ENCODE measurements at regions not wholly inside any gene's neighbourhood (a gene's known extent, or its start where the extent isn't known, plus 50 kb on each side); places are given as distances from the start of the nearest gene placed in this dataset.
"Not testable (repeated sequence)": the region's sequence is repeated elsewhere in the genome, so short reads cannot be mapped to it uniquely, and the experiment has no call there.

GRCh38 chr10:57654856-57655255 lies 612.8 kb downstream of the IPMK start:
- no peak overlapping the region for H3K4me3 ChIP-seq (ENCODE audit: low read depth, low read length, poor library complexity, severe bottlenecking)
- TF ChIP-seq EZH2phosphoT487 (IDR thresholded peaks at IDR 0.05; ENCODE audit: borderline replicate concordance, low read depth, low read length) (no peak), CTCF (conservative IDR thresholded peaks at IDR 0.05; ENCODE audit: low read length) (no peak)
- ChIA-PET CTCF (ENCODE audit: unreplicated experiment) (no interaction called here), POLR2A (interaction anchor here (1.5 kb wide), 1 partner anchor 9 kb away, joined by 3 read pairs; no protein-coding TSS in a partner anchor)
- no peaks in the 10 kb centered on the region for H3K79me2 ChIP-seq (ENCODE audit: insufficient read depth, low read depth, low read length)
- no peak overlapping the region for H3K4me2 ChIP-seq (ENCODE audit: low read length)
- no peaks in the 10 kb centered on the region for H3K4me1 ChIP-seq (ENCODE audit: insufficient read depth, low read length, poor library complexity, severe bottlenecking)
- H3K27ac ChIP-seq (ENCODE audit: low read depth, low read length, poor library complexity, severe bottlenecking) = no peak overlapping the region
- no TSS peak for BruUV-seq (replicated peaks)
- H3K9me2 ChIP-seq (ENCODE audit: insufficient read depth, low read length) = no peaks in the 10 kb centered on the region
- intact Hi-C loops (cut with micrococcal nuclease; ENCODE audit: unreplicated experiment) = no loop called here
- no peak overlapping the region for H2AFZ ChIP-seq (ENCODE audit: low read length)
- H4K20me1 ChIP-seq (ENCODE audit: insufficient read depth, low read length) = no peaks in the 10 kb centered on the region
- DNase-seq (ENCODE audit: low spot score) = no peak
- no peaks in the 10 kb centered on the region for H3K9me3 ChIP-seq (ENCODE audit: low read length)
- H3K36me3 ChIP-seq (ENCODE audit: insufficient read depth, low read length) = no peaks in the 10 kb centered on the region

- intact Hi-C loops (cut with micrococcal nuclease; ENCODE audit: unreplicated experiment); CTCF ChIA-PET (ENCODE audit: unreplicated experiment); H3K4me3 ChIP-seq (ENCODE audit: low read depth, low read length, poor library complexity, severe bottlenecking); H3K9me2 ChIP-seq (ENCODE audit: insufficient read depth, low read length); H3K4me2 ChIP-seq (ENCODE audit: low read length); H3K27ac ChIP-seq (ENCODE audit: low read depth, low read length, poor library complexity, severe bottlenecking); H3K9me3 ChIP-seq (ENCODE audit: low read length); BruUV-seq (replicated peaks); H3K36me3 ChIP-seq (ENCODE audit: insufficient read depth, low read length); H3K79me2 ChIP-seq (ENCODE audit: insufficient read depth, low read depth, low read length); H2AFZ ChIP-seq (ENCODE audit: low read length); H3K4me1 ChIP-seq (ENCODE audit: insufficient read depth, low read length, poor library complexity, severe bottlenecking); DNase-seq (ENCODE audit: low spot score); H4K20me1 ChIP-seq (ENCODE audit: insufficient read depth, low read length): not testable (repeated sequence)
- POLR2A ChIA-PET = interaction anchor here (0.7 to 1.2 kb wide), 3 partner anchors 9 to 431 kb away, joined by 3 to 4 read pairs (median 3); no protein-coding TSS in a partner anchor
Observed at GRCh38 chr10:57645108-57645507, 622.6 kb downstream of the IPMK start.

- intact Hi-C loops (cut with micrococcal nuclease; ENCODE audit: unreplicated experiment) = no loop called here
- H3K4me3 ChIP-seq (ENCODE audit: low read depth, low read length, poor library complexity, severe bottlenecking) = no peak overlapping the region
- CTCF ChIA-PET (ENCODE audit: unreplicated experiment) = no interaction called here
- no peaks in the 10 kb centered on the region for H3K9me3 ChIP-seq (ENCODE audit: low read length)
- H2AFZ ChIP-seq (ENCODE audit: low read length) = no peak overlapping the region
- H3K36me3 ChIP-seq (ENCODE audit: insufficient read depth, low read length) = no peaks in the 10 kb centered on the region
- DNase-seq (ENCODE audit: low spot score) = no peak
- POLR2A ChIA-PET = no interaction called here
- H3K4me2 ChIP-seq (ENCODE audit: low read length) = no peak overlapping the region
- TF ChIP-seq CTCF (conservative IDR thresholded peaks at IDR 0.05; ENCODE audit: low read length) (no peak), EZH2phosphoT487 (IDR thresholded peaks at IDR 0.05; ENCODE audit: borderline replicate concordance, low read depth, low read length) (no peak)
- H3K9me2 ChIP-seq (ENCODE audit: insufficient read depth, low read length) = no peaks in the 10 kb centered on the region
- H3K27ac ChIP-seq (ENCODE audit: low read depth, low read length, poor library complexity, severe bottlenecking) = no peak overlapping the region
- H4K20me1 ChIP-seq (ENCODE audit: insufficient read depth, low read length) = no peaks in the 10 kb centered on the region
- no TSS peak for BruUV-seq (replicated peaks)
- no peaks in the 10 kb centered on the region for H3K4me1 ChIP-seq (ENCODE audit: insufficient read depth, low read length, poor library complexity, severe bottlenecking)
- H3K79me2 ChIP-seq (ENCODE audit: insufficient read depth, low read depth, low read length) = no peaks in the 10 kb centered on the region
Observed at GRCh38 chr10:57638411-57638810, 629.3 kb downstream of the IPMK start.
